B cell (primary cell): ENCODE measurements at regions not wholly inside any gene's neighbourhood (a gene's known extent, or its start where the extent isn't known, plus 50 kb on each side); places are given as distances from the start of the nearest gene placed in this dataset.

Experiments
- ATAC-seq: fragments of 200-7000 bp; cut with Tn5 transposase; one replicate; pipeline ENCODE4 v1.10.0; 2021; ENCODE audit warnings: low read depth, mild to moderate bottlenecking, moderate number of reproducible peaks, moderate library complexity
- CTCF ChIA-PET: fragments of 350-600 bp; sonication (Branson Sonifier 250); formaldehyde crosslinking; loops from one replicate; lab custom pipeline; 2021; ENCODE audit warnings: antibody characterized with exemption, inconsistent platforms; lab: Charles Lee
- POLR2A ChIA-PET: fragments of 350-600 bp; sonication (Branson Sonifier 250); formaldehyde crosslinking; loops from one replicate; lab custom pipeline; 2021; ENCODE audit warnings: antibody characterized with exemption; lab: Charles Lee
- DNase-seq: peaks from one replicate; pipeline ENCODE4 v3.0.0; 2013
- H2AFZ ChIP-seq: 2 replicates; pipeline ENCODE4 v1.6.1; 2012; ENCODE audit warnings: mild to moderate bottlenecking, low read depth, low read length; ENCODE audit not compliant: insufficient read depth, poor library complexity, severe bottlenecking
- H3K27ac ChIP-seq, 2 donors: 1 replicate in 1 of 2; 2 replicates in 1 of 2; pipeline ENCODE4 v1.5.1; 2012 to 2013; ENCODE audit warnings: low read length in 2 of 2, mild to moderate bottlenecking in 2 of 2, moderate library complexity in 1 of 2
- H3K27me3 ChIP-seq, 4 experiments: fragments of 200-600 bp in 1 of 4; sonication (generic) in 1 of 4; replicated peaks in 1 of 4; 1 replicate in 2 of 4; 2 replicates in 2 of 4; pipeline versions ENCODE4 v1.6.1 to v1.7.0; 2013 to 2016; ENCODE audit warnings: low read length in 3 of 4, mild to moderate bottlenecking in 2 of 4, mixed read lengths in 1 of 4, moderate library complexity in 1 of 4; ENCODE audit not compliant: insufficient read depth in 4 of 4, control insufficient read depth in 3 of 4; ENCODE audit errors: control extremely low read depth in 1 of 4
- H3K36me3 ChIP-seq, 2 experiments: replicated peaks in 1 of 2; 1 replicate in 1 of 2; 2 replicates in 1 of 2; pipeline versions ENCODE4 v1.6.1 to v1.7.1; 2013; ENCODE audit warnings: low read length in 1 of 2; ENCODE audit not compliant: insufficient read depth in 2 of 2, control insufficient read depth in 1 of 2; ENCODE audit errors: control extremely low read depth in 1 of 2, extremely low read depth in 1 of 2
- H3K4me1 ChIP-seq, 2 donors: fragments of 200-600 bp in 1 of 2; sonication (generic) in 1 of 2; 1 replicate in 1 of 2; 2 replicates in 1 of 2; pipeline versions ENCODE4 v1.5.1 to v1.6.1; 2013 to 2017; ENCODE audit warnings: low read length in 2 of 2; ENCODE audit not compliant: control insufficient read depth in 2 of 2, insufficient read depth in 2 of 2
- H3K4me2 ChIP-seq: replicated peaks from 2 replicates; pipeline ENCODE3; 2012; ENCODE audit warnings: mild to moderate bottlenecking, low read depth, low read length; ENCODE audit not compliant: poor library complexity, severe bottlenecking
- H3K4me3 ChIP-seq, 5 experiments: fragments of 200-600 bp in 1 of 5; sonication (generic) in 1 of 5; 1 replicate in 3 of 5; 2 replicates in 2 of 5; pipeline versions ENCODE4 v1.5.1 to v1.7.0; 2011 to 2016; ENCODE audit warnings: low read length in 4 of 5, mild to moderate bottlenecking in 4 of 5, low read depth in 2 of 5, control low read depth in 1 of 5, moderate library complexity in 1 of 5; ENCODE audit not compliant: insufficient read depth in 1 of 5; ENCODE audit errors: control extremely low read depth in 1 of 5, extremely low read depth in 1 of 5
- H3K79me2 ChIP-seq: fragments of 200-600 bp; sonication (generic); one replicate; pipeline ENCODE4 v1.6.0; 2016; ENCODE audit warnings: low read length; ENCODE audit not compliant: control insufficient read depth, insufficient read depth
- H3K9ac ChIP-seq: fragments of 200-600 bp; sonication (generic); 2 replicates; pipeline ENCODE4 v1.6.1; 2017; ENCODE audit warnings: mild to moderate bottlenecking, low read length, moderate library complexity
- H3K9me3 ChIP-seq, 3 donors: one replicate each; pipeline versions ENCODE4 v1.6.1 to v1.7.1; 2013; ENCODE audit warnings: low read length in 2 of 3; ENCODE audit not compliant: control insufficient read depth in 2 of 3, insufficient read depth in 1 of 3; ENCODE audit errors: control extremely low read depth in 1 of 3
- H4K20me1 ChIP-seq: 2 replicates; pipeline ENCODE4 v1.6.0; 2012; ENCODE audit warnings: mild to moderate bottlenecking, low read length; ENCODE audit not compliant: insufficient read depth, control insufficient read depth, poor library complexity, severe bottlenecking
- H3K27ac Mint-ChIP-seq: one replicate; pipeline ENCODE4 v1.8.0; 2021; ENCODE audit warnings: mixed read lengths
- H3K27me3 Mint-ChIP-seq: one replicate; pipeline ENCODE4 v1.8.0; 2021; ENCODE audit warnings: mixed read lengths
- H3K4me1 Mint-ChIP-seq: one replicate; pipeline ENCODE4 v1.8.0; 2021; ENCODE audit warnings: mixed read lengths
- H3K4me3 Mint-ChIP-seq: one replicate; pipeline ENCODE4 v1.8.0; 2021; ENCODE audit warnings: mixed read lengths
- H3K9me3 Mint-ChIP-seq: one replicate; pipeline ENCODE4 v1.8.0; 2022; ENCODE audit warnings: mixed read lengths; ENCODE audit not compliant: insufficient read depth
- EZH2 ChIP-seq: IDR thresholded peaks from 2 replicates; pipeline ENCODE4 v1.6.1; 2012; ENCODE audit warnings: borderline replicate concordance, low read depth, mild to moderate bottlenecking, moderate library complexity, low read length; ENCODE audit not compliant: insufficient read depth, poor library complexity, severe bottlenecking
- WGBS: methylation state at CpG from one replicate; pipeline ENCODE4 v1.1.5; 2013; ENCODE audit warnings: missing lambda C conversion rate; ENCODE audit not compliant: insufficient coverage; 5-methylcytosine and 5-hydroxymethylcytosine counted together
- intact Hi-C: fragments of 100-400 bp; cut with micrococcal nuclease; formaldehyde crosslinking; loops from one replicate; pipeline ENCODE4 v1.10.0; 2022
- TF ChIP-seq, protein P1 (sequence below): fragments of 200-600 bp; IDR thresholded peaks from one replicate; pipeline ENCODE4 v1.8.0; 2022; ENCODE audit warnings: antibody characterized with exemption, mild to moderate bottlenecking

DNA sequence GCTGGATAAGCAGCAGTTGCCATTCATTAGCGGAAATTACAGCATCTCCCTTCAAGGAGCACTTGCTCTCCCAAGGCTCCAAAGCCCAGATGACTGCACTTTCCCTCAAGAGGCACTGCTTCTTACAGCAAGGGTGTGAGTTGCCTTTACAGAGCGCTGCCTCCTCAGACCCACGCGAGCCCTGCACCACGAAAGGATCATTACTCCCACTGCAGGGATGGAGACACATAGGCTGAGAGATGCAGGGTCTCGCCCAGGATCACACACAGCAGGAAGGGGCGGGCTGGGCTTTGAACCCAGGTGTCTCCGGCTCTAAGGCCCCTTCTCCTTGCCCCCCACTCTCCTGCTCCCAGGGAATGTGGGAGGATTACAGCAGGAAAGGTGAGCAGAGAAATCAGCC lies 405.5 kb downstream of the MATN1 start:
- H3K36me3 ChIP-seq, result no peaks in the 10 kb centered on the region
- no peak overlapping the region for H3K4me2 ChIP-seq
- intact Hi-C loops, result no loop called here
- DNase-seq, result no peak
- CTCF ChIA-PET, result no interaction called here
- WGBS, result 64% methylated on average over 4 of the region's 8 CpGs
- no peaks in the 10 kb centered on the region for H4K20me1 ChIP-seq
- H3K9me3 Mint-ChIP-seq, result no peaks in the 10 kb centered on the region
- no peak for TF ChIP-seq EZH2
- TF ChIP-seq, protein P1, sequence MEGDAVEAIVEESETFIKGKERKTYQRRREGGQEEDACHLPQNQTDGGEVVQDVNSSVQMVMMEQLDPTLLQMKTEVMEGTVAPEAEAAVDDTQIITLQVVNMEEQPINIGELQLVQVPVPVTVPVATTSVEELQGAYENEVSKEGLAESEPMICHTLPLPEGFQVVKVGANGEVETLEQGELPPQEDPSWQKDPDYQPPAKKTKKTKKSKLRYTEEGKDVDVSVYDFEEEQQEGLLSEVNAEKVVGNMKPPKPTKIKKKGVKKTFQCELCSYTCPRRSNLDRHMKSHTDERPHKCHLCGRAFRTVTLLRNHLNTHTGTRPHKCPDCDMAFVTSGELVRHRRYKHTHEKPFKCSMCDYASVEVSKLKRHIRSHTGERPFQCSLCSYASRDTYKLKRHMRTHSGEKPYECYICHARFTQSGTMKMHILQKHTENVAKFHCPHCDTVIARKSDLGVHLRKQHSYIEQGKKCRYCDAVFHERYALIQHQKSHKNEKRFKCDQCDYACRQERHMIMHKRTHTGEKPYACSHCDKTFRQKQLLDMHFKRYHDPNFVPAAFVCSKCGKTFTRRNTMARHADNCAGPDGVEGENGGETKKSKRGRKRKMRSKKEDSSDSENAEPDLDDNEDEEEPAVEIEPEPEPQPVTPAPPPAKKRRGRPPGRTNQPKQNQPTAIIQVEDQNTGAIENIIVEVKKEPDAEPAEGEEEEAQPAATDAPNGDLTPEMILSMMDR, result no peak
- no peak overlapping the region for H3K4me3 Mint-ChIP-seq
- H2AFZ ChIP-seq, result no peak overlapping the region
- H3K79me2 ChIP-seq, result no peaks in the 10 kb centered on the region
- H3K9me3 ChIP-seq, result peaks cover 0 to 5% (median 0%) of the 10 kb centered on the region in 3 donors
- no peaks in the 10 kb centered on the region for H3K4me1 Mint-ChIP-seq
- no peak overlapping the region for H3K9ac ChIP-seq
- H3K4me3 ChIP-seq, result no peak overlapping the region
- no peak for ATAC-seq
- H3K4me1 ChIP-seq, result no peaks in the 10 kb centered on the region
- peaks cover 15% of the 10 kb centered on the region for H3K27me3 Mint-ChIP-seq
- no peaks in the 10 kb centered on the region for H3K27me3 ChIP-seq
- H3K27ac ChIP-seq, result no peak overlapping the region
- H3K27ac Mint-ChIP-seq, result no peak overlapping the region
- POLR2A ChIA-PET, result no interaction called here

DNA sequence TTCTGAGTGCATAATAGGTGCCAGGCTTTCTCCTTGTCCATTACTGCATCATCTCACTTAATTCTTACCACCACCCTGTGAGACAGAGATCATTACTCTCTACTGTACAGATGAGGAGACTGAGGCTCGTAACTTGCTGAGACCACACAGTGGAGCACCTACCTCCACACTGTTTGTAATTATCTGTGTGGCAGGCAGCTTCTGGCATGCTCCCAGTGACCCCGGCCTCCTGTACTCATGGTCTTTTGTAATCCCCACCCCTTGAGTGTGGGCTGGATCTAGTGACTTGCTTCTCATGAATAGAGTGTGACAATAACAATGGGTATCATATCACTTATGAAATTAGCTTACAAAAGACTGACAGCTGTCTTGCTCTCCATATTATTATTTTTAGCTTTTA lies 407.3 kb downstream of the MATN1 start:
- H4K20me1 ChIP-seq, result no peaks in the 10 kb centered on the region
- no CpG with 5 or more reads among the region's 2 CpGs for WGBS
- H3K9me3 ChIP-seq, result peaks cover 0 to 5% (median 0%) of the 10 kb centered on the region in 3 donors
- no peak overlapping the region for H3K9ac ChIP-seq
- ChIA-PET CTCF (no interaction called here), POLR2A (no interaction called here)
- no peak overlapping the region for H2AFZ ChIP-seq
- intact Hi-C loops, result no loop called here
- H3K4me3 ChIP-seq, result no peak overlapping the region
- TF ChIP-seq, protein P1, result no peak
- no peak for TF ChIP-seq EZH2
- peaks cover 19% of the 10 kb centered on the region for H3K27me3 Mint-ChIP-seq
- H3K27ac Mint-ChIP-seq, result no peak overlapping the region
- DNase-seq (no peak), ATAC-seq (no peak)
- no peaks in the 10 kb centered on the region for H3K4me1 Mint-ChIP-seq
- H3K4me3 Mint-ChIP-seq, result no peak overlapping the region
- no peaks in the 10 kb centered on the region for H3K4me1 ChIP-seq
- H3K27me3 ChIP-seq, result no peaks in the 10 kb centered on the region
- H3K9me3 Mint-ChIP-seq, result no peaks in the 10 kb centered on the region
- H3K27ac ChIP-seq, result no peak overlapping the region
- H3K4me2 ChIP-seq, result no peak overlapping the region
- H3K36me3 ChIP-seq, result no peaks in the 10 kb centered on the region
- H3K79me2 ChIP-seq, result no peaks in the 10 kb centered on the region
